ENCODE measurements at regions not wholly inside any gene's neighbourhood (a gene's known extent, or its start where the extent isn't known, plus 50 kb on each side); places are given as distances from the start of the nearest gene placed in this dataset.

DNA sequence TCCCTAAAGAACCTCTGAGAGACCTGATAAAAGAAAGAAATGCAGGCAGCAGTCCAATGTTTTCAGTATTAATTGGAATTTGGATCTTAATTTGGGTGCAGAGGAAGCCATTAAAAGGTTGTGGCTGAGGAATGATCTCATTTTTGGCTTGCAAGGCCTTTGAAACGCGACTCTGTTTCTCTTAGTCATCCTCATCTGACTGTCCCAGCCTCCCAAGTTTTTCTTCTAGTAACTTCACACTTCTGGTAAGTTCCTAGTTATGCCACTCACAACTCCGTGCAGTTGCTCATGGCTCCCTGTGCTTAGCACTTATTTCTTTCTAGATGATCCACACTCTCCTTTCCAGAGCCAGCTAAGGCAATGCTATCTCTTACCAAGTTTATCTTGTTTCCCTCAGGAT lies 147.4 kb upstream of the USP24 start:
- TF ChIP-seq CREB1 (CRISPR knock-in tag; IDR thresholded peaks at IDR 0.05), result no peak
- TF ChIP-seq, protein P1, sequence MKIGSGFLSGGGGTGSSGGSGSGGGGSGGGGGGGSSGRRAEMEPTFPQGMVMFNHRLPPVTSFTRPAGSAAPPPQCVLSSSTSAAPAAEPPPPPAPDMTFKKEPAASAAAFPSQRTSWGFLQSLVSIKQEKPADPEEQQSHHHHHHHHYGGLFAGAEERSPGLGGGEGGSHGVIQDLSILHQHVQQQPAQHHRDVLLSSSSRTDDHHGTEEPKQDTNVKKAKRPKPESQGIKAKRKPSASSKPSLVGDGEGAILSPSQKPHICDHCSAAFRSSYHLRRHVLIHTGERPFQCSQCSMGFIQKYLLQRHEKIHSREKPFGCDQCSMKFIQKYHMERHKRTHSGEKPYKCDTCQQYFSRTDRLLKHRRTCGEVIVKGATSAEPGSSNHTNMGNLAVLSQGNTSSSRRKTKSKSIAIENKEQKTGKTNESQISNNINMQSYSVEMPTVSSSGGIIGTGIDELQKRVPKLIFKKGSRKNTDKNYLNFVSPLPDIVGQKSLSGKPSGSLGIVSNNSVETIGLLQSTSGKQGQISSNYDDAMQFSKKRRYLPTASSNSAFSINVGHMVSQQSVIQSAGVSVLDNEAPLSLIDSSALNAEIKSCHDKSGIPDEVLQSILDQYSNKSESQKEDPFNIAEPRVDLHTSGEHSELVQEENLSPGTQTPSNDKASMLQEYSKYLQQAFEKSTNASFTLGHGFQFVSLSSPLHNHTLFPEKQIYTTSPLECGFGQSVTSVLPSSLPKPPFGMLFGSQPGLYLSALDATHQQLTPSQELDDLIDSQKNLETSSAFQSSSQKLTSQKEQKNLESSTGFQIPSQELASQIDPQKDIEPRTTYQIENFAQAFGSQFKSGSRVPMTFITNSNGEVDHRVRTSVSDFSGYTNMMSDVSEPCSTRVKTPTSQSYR (CRISPR knock-in tag; IDR thresholded peaks at IDR 0.05), result no peak
- TF ChIP-seq, protein P2, sequence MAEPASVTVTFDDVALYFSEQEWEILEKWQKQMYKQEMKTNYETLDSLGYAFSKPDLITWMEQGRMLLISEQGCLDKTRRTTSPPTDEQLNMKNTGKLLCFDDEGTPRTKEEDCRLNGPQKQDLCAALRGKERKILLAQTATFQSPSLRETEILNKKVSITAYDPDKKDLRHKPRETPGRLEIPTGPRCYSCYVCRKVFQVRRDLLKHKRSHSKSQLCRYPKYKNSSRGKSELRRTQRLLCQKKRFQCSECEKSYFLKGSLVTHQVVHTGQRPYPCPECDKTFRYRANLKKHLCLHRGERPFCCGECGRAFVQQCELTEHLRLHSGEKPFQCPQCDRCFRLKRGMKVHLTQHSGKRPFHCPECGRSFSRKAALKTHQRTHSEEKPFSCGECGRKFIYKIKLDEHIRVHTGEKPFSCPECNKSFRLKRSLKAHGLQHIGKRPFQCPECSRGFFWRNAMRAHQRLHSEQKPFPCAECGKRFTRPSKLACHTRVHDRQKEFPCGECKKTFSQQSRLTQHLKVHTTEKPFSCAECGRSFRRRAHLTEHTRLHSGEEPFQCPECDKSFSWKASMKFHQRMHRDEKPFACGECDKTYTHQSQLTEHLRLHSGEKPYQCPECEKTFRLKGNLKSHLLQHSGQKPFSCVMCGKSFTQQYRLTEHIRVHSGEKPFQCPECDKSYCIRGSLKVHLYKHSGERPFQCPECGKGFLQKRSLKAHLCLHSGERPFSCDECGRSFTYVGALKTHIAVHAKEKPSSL (CRISPR knock-in tag; conservative IDR thresholded peaks at IDR 0.05), result no peak
- TF ChIP-seq ZNF219 (CRISPR knock-in tag; IDR thresholded peaks at IDR 0.05; ENCODE audit: borderline replicate concordance), result no peak
- TF ChIP-seq, protein P3, sequence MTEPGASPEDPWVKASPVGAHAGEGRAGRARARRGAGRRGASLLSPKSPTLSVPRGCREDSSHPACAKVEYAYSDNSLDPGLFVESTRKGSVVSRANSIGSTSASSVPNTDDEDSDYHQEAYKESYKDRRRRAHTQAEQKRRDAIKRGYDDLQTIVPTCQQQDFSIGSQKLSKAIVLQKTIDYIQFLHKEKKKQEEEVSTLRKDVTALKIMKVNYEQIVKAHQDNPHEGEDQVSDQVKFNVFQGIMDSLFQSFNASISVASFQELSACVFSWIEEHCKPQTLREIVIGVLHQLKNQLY (CRISPR knock-in tag; IDR thresholded peaks at IDR 0.05), result no peak
- TF ChIP-seq ETV6 (CRISPR knock-in tag; IDR thresholded peaks at IDR 0.05), result no peak
- TF ChIP-seq, protein P4, sequence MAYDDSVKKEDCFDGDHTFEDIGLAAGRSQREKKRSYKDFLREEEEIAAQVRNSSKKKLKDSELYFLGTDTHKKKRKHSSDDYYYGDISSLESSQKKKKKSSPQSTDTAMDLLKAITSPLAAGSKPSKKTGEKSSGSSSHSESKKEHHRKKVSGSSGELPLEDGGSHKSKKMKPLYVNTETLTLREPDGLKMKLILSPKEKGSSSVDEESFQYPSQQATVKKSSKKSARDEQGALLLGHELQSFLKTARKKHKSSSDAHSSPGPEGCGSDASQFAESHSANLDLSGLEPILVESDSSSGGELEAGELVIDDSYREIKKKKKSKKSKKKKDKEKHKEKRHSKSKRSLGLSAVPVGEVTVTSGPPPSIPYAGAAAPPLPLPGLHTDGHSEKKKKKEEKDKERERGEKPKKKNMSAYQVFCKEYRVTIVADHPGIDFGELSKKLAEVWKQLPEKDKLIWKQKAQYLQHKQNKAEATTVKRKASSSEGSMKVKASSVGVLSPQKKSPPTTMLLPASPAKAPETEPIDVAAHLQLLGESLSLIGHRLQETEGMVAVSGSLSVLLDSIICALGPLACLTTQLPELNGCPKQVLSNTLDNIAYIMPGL (CRISPR knock-in tag; IDR thresholded peaks at IDR 0.05), result no peak
- TF ChIP-seq MXD4 (CRISPR knock-in tag; IDR thresholded peaks at IDR 0.05; ENCODE audit: borderline replicate concordance), result no peak
- H3K27ac Mint-ChIP-seq, result no peak overlapping the region
- no peaks in the 10 kb centered on the region for H3K36me3 Mint-ChIP-seq
- ATAC-seq (no peak), DNase-seq (ENCODE audit: low spot score) (no peak)
- POLR2A ChIA-PET, result no interaction called here
- no peaks in the 10 kb centered on the region for H3K27me3 Mint-ChIP-seq (ENCODE audit: low read depth)
- H3K9me3 Mint-ChIP-seq, result no peaks in the 10 kb centered on the region
- H3K4me3 Mint-ChIP-seq, result no peak overlapping the region
- CTCF ChIA-PET, result no interaction called here
- no peaks in the 10 kb centered on the region for H3K4me1 Mint-ChIP-seq

DNA sequence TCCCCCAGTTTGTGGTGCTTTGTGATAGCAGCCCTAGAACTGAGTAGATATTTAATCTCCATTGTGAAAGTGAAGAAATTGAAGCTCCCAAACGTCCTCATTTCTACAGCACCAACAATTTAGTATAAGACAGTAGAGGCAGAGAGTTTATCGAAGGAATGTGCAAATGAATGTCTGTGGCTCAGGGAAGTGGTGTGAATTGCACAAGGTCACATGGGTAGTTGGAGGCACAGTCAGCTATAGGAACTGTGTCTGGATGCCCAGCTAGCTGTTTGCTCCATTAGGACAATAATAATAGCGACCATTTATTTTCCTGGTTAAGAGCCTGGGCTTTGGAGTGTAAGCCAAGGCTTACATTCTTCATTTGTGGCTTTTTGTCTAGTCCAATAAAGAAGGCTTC lies 144.4 kb upstream of the USP24 start:
- Mint-ChIP-seq H3K27ac (no peak overlapping the region), H3K9me3 (no peaks in the 10 kb centered on the region), H3K4me3 (no peak overlapping the region), H3K4me1 (no peaks in the 10 kb centered on the region), H3K27me3 (ENCODE audit: low read depth) (no peaks in the 10 kb centered on the region), H3K36me3 (no peaks in the 10 kb centered on the region)
- no peak for ATAC-seq
- DNase-seq (ENCODE audit: low spot score), result no peak
- ChIA-PET POLR2A (no interaction called here), CTCF (interaction anchor here (3.0 kb wide), 1 partner anchor 16 kb away, joined by 16 read pairs; no protein-coding TSS in a partner anchor)
- TF ChIP-seq NFYB (CRISPR knock-in tag; conservative IDR thresholded peaks at IDR 0.05; ENCODE audit: low read depth), result no peak
- TF ChIP-seq, protein P5, sequence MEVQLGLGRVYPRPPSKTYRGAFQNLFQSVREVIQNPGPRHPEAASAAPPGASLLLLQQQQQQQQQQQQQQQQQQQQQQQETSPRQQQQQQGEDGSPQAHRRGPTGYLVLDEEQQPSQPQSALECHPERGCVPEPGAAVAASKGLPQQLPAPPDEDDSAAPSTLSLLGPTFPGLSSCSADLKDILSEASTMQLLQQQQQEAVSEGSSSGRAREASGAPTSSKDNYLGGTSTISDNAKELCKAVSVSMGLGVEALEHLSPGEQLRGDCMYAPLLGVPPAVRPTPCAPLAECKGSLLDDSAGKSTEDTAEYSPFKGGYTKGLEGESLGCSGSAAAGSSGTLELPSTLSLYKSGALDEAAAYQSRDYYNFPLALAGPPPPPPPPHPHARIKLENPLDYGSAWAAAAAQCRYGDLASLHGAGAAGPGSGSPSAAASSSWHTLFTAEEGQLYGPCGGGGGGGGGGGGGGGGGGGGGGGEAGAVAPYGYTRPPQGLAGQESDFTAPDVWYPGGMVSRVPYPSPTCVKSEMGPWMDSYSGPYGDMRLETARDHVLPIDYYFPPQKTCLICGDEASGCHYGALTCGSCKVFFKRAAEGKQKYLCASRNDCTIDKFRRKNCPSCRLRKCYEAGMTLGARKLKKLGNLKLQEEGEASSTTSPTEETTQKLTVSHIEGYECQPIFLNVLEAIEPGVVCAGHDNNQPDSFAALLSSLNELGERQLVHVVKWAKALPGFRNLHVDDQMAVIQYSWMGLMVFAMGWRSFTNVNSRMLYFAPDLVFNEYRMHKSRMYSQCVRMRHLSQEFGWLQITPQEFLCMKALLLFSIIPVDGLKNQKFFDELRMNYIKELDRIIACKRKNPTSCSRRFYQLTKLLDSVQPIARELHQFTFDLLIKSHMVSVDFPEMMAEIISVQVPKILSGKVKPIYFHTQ (CRISPR knock-in tag; IDR thresholded peaks at IDR 0.05), result no peak
- TF ChIP-seq SP1 (CRISPR knock-in tag; conservative IDR thresholded peaks at IDR 0.05), result no peak
- TF ChIP-seq ZBTB21 (CRISPR knock-in tag; IDR thresholded peaks at IDR 0.05; ENCODE audit: borderline replicate concordance), result no peak
- TF ChIP-seq, protein P6, sequence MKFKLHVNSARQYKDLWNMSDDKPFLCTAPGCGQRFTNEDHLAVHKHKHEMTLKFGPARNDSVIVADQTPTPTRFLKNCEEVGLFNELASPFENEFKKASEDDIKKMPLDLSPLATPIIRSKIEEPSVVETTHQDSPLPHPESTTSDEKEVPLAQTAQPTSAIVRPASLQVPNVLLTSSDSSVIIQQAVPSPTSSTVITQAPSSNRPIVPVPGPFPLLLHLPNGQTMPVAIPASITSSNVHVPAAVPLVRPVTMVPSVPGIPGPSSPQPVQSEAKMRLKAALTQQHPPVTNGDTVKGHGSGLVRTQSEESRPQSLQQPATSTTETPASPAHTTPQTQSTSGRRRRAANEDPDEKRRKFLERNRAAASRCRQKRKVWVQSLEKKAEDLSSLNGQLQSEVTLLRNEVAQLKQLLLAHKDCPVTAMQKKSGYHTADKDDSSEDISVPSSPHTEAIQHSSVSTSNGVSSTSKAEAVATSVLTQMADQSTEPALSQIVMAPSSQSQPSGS (CRISPR knock-in tag; IDR thresholded peaks at IDR 0.05; ENCODE audit: borderline replicate concordance, low read depth), result no peak
- TF ChIP-seq, protein P7, sequence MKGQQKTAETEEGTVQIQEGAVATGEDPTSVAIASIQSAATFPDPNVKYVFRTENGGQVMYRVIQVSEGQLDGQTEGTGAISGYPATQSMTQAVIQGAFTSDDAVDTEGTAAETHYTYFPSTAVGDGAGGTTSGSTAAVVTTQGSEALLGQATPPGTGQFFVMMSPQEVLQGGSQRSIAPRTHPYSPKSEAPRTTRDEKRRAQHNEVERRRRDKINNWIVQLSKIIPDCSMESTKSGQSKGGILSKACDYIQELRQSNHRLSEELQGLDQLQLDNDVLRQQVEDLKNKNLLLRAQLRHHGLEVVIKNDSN (CRISPR knock-in tag; IDR thresholded peaks at IDR 0.05), result no peak
- no peak for TF ChIP-seq SMAD4 (CRISPR knock-in tag; IDR thresholded peaks at IDR 0.05)
- TF ChIP-seq ZNF423 (CRISPR knock-in tag; IDR thresholded peaks at IDR 0.05), result no peak
- TF ChIP-seq ZNF219 (CRISPR knock-in tag; IDR thresholded peaks at IDR 0.05; ENCODE audit: borderline replicate concordance), result no peak
- TF ChIP-seq TEAD4 (CRISPR knock-in tag; IDR thresholded peaks at IDR 0.05), result no peak
- TF ChIP-seq MXD4 (CRISPR knock-in tag; IDR thresholded peaks at IDR 0.05; ENCODE audit: borderline replicate concordance), result no peak
- TF ChIP-seq, protein P2 (CRISPR knock-in tag; conservative IDR thresholded peaks at IDR 0.05), result no peak
- no peak for TF ChIP-seq TEAD1 (CRISPR knock-in tag; IDR thresholded peaks at IDR 0.05)
- TF ChIP-seq NFATC4 (CRISPR knock-in tag; IDR thresholded peaks at IDR 0.05), result no peak
- TF ChIP-seq IRF2 (CRISPR knock-in tag; IDR thresholded peaks at IDR 0.05; ENCODE audit: borderline replicate concordance, low read depth), result no peak
